HG02642 (cell line): ENCODE measurements at regions not wholly inside any gene's neighbourhood (a gene's known extent, or its start where the extent isn't known, plus 50 kb on each side); places are given as distances from the start of the nearest gene placed in this dataset.

Source experiments
- ATAC-seq: cut with Tn5 transposase; IDR thresholded peaks from one replicate; pipeline ENCODE4 v1.9.1; 2021; ENCODE audit warnings: mild to moderate bottlenecking; ENCODE audit not compliant: unreplicated experiment, poor library complexity

DNA sequence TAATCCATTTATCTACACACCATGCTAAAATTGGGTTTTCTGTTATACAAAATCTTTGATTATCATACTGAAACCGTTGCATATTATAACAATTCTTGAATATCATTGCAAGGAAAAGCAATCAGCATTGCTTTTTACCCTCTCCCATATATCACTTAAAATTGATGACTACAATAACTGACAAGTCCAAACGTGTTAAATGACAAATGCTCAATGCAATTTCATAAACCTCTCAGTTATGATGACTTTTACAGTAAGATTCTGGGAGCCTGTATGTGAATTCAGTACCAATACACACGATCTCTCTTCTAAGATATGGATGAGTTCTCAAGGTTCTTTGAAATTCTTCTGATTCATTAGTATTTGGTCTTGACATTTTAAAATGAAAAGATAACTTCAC, 368.5 kb upstream of the TRIB2 start:
- ATAC-seq = no peak

DNA sequence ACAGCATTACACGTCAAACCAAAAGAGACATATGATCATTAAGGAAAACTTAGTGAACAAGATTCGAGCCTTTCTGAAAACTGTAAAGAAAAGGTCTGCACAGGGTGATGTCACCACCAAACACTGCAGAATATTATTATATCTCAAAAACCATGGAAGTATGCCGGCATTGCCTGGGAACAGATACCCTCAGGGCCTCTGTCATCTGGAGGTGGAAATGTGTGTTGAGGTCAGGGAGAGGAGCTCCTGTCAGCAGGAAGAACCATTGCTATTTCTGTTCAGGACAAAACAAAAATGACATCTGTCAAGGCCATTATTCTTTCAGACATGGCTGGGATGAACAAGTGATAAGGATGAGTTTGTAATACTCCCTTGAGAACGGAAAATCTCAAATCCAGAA, 365.9 kb upstream of the TRIB2 start:
- ATAC-seq = no peak

GRCh38 chr2:12352889-12353288, 363.8 kb upstream of the TRIB2 start:
- no peak for ATAC-seq

DNA sequence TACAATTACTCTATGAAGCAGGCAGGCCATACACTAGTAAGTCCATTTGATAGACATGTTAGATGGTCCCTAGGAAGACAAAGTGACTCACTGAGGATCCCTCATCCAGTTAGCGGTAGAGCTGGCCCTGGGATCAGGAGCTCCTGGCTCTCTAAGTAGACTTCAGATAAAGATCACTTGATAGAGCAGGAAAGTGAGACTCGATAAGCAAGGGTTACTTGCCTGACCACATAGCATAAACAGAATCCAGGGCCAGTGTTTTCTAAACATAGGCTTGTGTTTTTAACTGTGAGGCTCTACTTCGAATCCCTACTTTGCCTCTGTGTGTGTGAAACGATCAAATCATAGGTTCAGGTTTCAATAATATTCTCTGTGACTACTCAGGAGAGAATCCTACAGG, 355.2 kb upstream of the TRIB2 start:
- ATAC-seq = no peak

GRCh38 chr2:12363138-12363537, 353.6 kb upstream of the TRIB2 start:
- ATAC-seq = no peak

DNA sequence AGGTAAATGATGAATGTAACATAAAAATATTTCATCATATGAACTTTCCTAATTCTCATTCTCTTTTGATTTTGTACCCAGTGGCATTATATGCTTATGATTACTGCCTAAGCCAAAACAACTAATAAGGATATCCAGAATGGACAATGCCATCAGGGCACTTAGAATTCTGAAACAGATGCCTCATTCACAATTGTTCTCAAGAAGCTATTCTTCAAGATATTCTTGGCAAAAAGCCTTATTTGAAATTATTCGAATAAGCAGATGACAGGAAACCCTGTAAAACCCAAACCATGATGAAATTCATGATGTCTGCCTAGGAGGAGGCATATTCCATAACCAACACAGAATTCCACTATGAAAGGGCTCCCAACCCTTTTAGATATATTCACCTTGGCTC, 353.2 kb upstream of the TRIB2 start:
- no peak for ATAC-seq

GRCh38 chr2:12369566-12369965, 347.2 kb upstream of the TRIB2 start:
- no peak for ATAC-seq

GRCh38 chr2:12376025-12376424, 340.7 kb upstream of the TRIB2 start:
- no peak for ATAC-seq

- no peak for ATAC-seq
Observed at GRCh38 chr2:12379143-12379542, 337.6 kb upstream of the TRIB2 start.

DNA sequence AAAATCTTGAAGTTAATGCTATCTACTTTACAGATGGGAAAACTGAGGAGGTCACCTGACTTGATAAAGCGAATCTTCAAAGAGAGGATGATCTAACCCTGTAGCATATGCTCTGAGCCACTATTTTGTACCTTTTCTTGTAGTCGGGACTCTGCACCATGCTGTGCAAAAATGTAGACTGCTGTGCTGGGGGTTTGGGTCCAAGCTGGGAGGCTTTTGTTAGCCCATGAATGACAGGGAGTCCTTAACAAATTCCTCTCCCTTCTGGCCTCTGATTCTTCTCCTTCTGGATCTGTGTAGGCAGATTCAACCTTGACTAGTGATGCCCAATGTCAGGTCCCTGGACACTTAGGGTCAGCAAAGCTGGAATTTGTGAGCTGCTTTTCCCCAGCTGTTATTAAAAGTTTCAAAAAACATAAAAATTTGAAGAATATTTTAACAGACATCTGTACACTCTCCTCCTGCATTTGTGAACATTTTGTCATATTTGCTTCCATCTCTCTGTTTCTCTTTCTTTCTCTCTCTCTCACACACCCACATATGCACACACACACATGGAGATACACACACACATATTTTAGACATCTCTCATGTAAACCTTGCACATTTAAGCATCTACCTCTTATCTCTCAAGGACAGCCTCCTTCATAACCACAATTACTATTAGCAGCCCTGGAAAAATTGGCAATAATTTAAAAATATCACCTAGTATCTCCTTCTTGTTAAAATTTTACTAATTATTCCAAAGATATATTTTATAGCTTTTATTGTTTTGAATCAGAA, 335.0 kb upstream of the TRIB2 start:
- no peak for ATAC-seq

- no peak for ATAC-seq
Observed at GRCh38 chr2:12382366-12382765, 334.4 kb upstream of the TRIB2 start.

DNA sequence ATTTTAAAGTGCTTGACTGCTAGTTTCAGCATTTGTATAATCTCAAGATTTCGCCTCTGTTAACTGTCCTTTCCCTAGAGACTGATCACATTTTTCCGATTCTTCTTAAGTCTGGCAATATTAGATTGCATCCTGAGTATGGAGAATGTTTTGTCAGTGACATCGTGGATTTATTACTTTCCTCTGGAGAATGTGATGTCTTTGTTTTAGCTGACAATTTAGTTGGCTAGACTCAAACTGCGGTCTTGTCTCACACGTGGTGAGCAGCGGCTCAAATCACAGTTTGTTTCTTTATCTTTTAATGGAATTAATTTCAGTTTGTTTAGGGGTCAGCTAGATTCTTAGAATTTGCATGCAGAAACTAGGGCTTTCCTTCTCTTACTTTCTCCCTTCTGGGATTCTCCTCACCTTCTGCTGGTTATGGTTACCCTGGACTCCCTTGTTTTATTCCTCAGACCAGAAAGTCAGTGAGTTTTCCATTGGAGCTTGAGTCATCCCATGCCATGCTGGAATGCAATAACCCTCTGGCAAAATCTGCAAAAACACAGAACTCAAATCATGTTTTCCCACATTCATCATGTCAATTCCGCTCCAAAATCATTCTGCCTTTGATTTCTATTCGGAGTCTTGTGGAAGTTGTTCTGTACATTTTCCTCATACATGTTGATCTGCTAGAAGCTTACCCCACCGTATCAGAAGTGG, 327.2 kb upstream of the TRIB2 start:
- no peak for ATAC-seq

DNA sequence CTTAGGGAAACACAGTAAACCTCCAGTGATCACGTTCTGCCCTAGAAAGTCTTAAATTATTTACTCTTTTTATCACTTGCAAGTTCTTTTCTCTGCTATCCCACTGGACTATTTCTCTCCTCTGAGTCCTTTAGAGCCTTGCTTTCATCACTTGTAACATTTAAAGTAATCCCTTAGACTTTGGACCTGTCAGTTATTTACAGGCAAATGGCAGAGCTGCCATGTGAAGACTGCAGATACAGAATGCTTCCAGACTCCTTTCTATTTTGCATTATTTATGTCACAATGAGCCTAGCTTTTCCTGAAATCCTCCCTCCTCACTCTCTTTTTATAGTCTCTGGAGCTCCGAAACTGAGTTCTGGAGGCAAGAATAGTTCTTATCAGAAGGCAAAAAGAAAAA, 325.6 kb upstream of the TRIB2 start:
- ATAC-seq = no peak

DNA sequence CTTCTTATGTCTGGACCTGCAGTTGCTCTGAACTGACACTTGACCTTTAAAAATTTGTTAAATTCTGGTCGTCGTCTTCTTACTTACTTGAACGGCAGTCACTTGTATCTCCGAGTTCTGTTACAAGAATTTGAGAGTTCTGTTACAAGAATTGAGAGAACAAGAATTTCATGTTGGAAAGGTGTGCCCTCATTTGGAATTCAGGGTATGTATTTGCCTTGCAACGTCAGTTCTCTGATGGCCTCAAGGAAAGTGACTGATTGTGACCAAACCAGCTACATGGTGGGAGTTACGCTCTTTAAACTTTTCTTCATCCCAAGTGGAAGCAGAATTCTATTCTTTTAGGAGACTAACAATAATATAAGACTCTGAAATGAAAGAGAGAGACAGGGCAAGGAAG, 320.0 kb upstream of the TRIB2 start:
- ATAC-seq = no peak

DNA sequence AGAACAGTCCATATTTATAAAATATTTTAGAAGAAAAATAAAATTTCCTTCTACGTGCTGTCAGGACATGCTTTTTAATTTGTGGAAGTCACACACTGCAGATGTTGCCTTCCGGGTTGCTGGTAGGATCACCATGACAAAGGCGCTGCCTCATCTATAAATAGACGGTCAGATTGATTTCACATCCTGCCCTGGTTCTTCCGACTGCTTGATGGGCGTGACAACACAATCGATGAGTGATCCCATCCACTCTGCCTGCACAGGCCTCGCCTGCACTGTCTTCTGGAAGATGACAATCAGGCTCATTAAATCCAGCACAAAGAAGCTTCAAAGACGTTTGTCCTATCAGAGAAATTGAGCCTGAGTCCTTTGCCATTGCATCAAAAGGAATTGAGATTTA, 318.9 kb upstream of the TRIB2 start:
- ATAC-seq = no peak

- no peak for ATAC-seq
Observed at GRCh38 chr2:12399240-12399639, 317.5 kb upstream of the TRIB2 start.

GRCh38 chr2:12400543-12400942, 316.2 kb upstream of the TRIB2 start:
- no peak for ATAC-seq

DNA sequence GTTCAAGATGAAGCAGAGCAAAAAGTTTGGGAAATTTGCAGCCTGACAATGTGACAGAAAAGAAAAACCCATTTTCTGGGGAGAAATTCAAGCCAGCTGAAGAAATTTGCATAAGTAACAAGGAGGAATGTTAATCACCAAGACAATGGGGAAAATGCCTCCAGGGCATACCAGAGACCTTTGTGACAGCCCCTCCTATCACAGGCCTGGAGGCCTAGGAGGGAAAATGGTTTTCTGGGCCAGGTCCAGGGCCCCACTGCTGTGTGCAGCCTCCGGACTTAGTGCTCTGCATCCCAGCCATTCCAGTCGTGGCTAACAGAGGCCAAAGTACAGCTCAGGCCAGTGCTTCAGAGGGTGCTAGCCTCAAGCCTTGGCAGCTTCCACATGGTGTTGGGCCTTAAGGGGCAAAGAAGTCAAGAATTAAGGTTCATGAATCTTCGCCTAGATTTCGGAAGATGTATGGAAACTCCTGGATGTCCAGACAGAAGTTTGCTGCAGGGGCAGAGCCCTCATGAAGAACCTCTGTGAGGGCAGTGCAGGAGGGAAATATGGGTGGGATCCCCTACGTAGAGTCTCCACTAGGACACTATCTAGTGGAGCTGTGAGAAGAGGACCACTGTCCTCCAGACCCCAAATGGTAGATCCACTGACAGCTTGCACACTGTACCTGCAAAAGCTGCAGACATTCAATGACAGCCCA, 314.1 kb upstream of the TRIB2 start:
- ATAC-seq = no peak

DNA sequence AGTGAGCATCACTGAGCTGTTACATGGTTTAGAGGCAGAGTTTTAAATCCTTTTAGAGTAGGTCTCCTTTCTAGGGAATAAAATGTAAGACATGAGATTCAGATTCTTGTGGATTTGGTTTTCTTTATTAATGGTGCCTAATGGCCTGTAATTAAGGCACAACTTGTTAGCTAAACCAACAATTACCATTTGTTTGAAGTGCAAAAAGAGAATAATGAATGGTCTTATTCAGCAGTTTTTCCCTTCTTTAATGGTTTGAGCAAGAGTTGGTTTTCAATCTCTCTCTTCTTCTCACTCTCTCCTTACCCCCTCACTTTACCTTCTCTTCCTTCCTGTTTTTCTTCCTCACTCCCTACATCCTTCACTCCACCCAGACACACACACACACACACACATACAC, 312.2 kb upstream of the TRIB2 start:
- no peak for ATAC-seq

DNA sequence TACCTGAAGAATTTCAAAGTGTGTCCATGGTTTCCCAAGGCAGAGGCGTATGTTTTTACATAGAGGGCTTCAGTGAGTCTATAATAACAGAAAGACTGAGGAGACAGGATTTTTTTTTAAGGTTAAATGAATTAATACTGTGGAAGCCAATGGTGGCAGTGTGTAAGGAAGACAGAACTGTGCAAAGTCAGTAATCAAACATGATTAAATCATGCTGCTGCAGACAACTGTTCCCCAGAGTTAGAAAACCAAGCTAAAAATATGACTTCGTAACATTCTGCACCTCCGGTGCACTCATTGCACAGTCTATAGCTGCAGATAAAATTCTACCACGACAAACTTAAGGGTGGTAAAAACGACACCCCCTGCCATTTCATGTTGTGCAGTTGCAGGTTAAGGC, 309.6 kb upstream of the TRIB2 start:
- no peak for ATAC-seq

GRCh38 chr2:12412898-12413305, 303.8 kb upstream of the TRIB2 start:
- ATAC-seq = peak; percentile 99
